DOHH2 (cell line): ENCODE measurements at regions not wholly inside any gene's neighbourhood (a gene's known extent, or its start where the extent isn't known, plus 50 kb on each side); places are given as distances from the start of the nearest gene placed in this dataset.

ENCODE experiments used
- EZH2phosphoT487 ChIP-seq: fragments of 200-600 bp; sonication (generic); IDR thresholded peaks from 2 replicates; pipeline ENCODE4 v1.6.1; 2017; ENCODE audit warnings: borderline replicate concordance, mild to moderate bottlenecking, antibody characterized with exemption, low read length, moderate library complexity, mixed read lengths
- TF ChIP-seq, protein P1 (sequence below): fragments of 200-600 bp; sonication (generic); IDR thresholded peaks from one replicate; pipeline ENCODE4 v1.5.1; 2014; ENCODE audit warnings: antibody characterized with exemption, mild to moderate bottlenecking, low read depth, low read length; ENCODE audit not compliant: poor library complexity, severe bottlenecking

DNA sequence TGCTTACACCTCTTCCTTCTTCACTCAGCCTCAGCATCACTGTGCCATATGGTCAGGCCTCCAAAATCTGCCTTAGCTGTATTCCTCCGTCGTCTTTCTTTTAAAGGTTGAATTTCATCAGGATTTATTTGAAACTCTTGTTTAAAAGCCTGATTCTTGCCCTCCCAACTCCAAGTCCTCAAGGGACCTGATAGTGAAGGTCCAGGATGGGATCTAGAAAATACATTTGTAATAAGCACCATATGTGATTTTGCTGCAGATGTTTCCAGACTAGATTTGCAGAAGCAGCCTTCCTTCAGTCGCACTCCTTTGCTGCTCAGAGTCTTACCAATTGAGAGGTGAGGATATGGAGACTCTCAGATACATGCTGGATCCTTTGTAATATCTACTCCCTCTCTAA lies 101.0 kb upstream of the ANKRD1 start:
- no peak for TF ChIP-seq EZH2phosphoT487
- TF ChIP-seq, protein P1, sequence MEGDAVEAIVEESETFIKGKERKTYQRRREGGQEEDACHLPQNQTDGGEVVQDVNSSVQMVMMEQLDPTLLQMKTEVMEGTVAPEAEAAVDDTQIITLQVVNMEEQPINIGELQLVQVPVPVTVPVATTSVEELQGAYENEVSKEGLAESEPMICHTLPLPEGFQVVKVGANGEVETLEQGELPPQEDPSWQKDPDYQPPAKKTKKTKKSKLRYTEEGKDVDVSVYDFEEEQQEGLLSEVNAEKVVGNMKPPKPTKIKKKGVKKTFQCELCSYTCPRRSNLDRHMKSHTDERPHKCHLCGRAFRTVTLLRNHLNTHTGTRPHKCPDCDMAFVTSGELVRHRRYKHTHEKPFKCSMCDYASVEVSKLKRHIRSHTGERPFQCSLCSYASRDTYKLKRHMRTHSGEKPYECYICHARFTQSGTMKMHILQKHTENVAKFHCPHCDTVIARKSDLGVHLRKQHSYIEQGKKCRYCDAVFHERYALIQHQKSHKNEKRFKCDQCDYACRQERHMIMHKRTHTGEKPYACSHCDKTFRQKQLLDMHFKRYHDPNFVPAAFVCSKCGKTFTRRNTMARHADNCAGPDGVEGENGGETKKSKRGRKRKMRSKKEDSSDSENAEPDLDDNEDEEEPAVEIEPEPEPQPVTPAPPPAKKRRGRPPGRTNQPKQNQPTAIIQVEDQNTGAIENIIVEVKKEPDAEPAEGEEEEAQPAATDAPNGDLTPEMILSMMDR: no peak
